GM23338 (cell line): ENCODE measurements at regions not wholly inside any gene's neighbourhood (a gene's known extent, or its start where the extent isn't known, plus 50 kb on each side); places are given as distances from the start of the nearest gene placed in this dataset.

ENCODE experiments used
- CREB1 ChIP-seq: fragments of 250-450 bp; sonication (Bioruptor Pico); IDR thresholded peaks from 2 replicates; pipeline ENCODE4 v1.5.0; 2020; ENCODE audit warnings: low read depth, mild to moderate bottlenecking, moderate library complexity
- EZH2 ChIP-seq: fragments of 200-600 bp; sonication (generic); IDR thresholded peaks from one replicate; pipeline ENCODE4 v1.8.0; 2017; ENCODE audit warnings: antibody characterized with exemption, mild to moderate bottlenecking, low read depth; ENCODE audit not compliant: unreplicated experiment
- EZH2phosphoT487 ChIP-seq: fragments of 200-600 bp; sonication (generic); IDR thresholded peaks from one replicate; pipeline ENCODE4 v1.8.1; 2018; ENCODE audit warnings: antibody characterized with exemption; ENCODE audit not compliant: unreplicated experiment
- JUNB ChIP-seq: IDR thresholded peaks from one replicate; pipeline ENCODE4 v1.6.1; 2016; ENCODE audit warnings: antibody characterized with exemption; ENCODE audit not compliant: unreplicated experiment
- POLR2AphosphoS5 ChIP-seq: IDR thresholded peaks from 2 replicates; pipeline ENCODE4 v1.6.1; 2016; ENCODE audit warnings: antibody characterized with exemption, low read depth
- ZNF331 ChIP-seq: fragments of 250-450 bp; sonication (Bioruptor Pico); IDR thresholded peaks from 2 replicates; pipeline ENCODE4 v1.5.0; 2020; ENCODE audit warnings: low read depth, mild to moderate bottlenecking, moderate library complexity
- TF ChIP-seq, protein P1 (sequence below): IDR thresholded peaks from one replicate; pipeline ENCODE4 v1.6.1; 2018; ENCODE audit warnings: antibody characterized with exemption; ENCODE audit not compliant: unreplicated experiment
- TF ChIP-seq, protein P2 (sequence below), 2 experiments: fragments of 200-600 bp in 1 of 2; sonication (generic) in 1 of 2; conservative IDR thresholded peaks; 2 replicates each; pipeline versions ENCODE4 v1.5.1 to v1.6.1; 2016 to 2017; ENCODE audit warnings: antibody characterized with exemption in 2 of 2, low read depth in 2 of 2, mild to moderate bottlenecking in 2 of 2, moderate library complexity in 1 of 2

DNA sequence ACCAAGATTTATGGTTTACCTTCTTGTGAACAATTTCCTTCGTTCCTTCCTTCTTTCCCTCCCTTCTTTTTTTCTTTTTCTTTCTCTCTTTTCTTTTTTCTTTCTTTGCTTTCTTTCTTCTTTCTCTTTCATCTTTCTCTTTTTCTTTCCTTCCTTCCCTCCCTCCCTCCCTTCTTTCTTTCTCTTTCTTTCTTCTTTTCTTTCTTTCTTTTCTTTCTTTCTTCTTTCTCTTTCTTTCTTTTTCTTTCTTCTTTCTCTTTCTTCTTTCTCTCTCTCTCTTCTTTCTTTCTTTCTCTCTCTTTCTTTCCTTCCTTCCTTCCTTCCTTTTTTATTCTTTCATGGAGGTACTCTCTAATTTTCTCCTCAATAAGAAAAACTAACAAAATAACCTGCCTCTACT is 462.1 kb upstream of the ATP2B1 start:
- TF ChIP-seq, protein P1, sequence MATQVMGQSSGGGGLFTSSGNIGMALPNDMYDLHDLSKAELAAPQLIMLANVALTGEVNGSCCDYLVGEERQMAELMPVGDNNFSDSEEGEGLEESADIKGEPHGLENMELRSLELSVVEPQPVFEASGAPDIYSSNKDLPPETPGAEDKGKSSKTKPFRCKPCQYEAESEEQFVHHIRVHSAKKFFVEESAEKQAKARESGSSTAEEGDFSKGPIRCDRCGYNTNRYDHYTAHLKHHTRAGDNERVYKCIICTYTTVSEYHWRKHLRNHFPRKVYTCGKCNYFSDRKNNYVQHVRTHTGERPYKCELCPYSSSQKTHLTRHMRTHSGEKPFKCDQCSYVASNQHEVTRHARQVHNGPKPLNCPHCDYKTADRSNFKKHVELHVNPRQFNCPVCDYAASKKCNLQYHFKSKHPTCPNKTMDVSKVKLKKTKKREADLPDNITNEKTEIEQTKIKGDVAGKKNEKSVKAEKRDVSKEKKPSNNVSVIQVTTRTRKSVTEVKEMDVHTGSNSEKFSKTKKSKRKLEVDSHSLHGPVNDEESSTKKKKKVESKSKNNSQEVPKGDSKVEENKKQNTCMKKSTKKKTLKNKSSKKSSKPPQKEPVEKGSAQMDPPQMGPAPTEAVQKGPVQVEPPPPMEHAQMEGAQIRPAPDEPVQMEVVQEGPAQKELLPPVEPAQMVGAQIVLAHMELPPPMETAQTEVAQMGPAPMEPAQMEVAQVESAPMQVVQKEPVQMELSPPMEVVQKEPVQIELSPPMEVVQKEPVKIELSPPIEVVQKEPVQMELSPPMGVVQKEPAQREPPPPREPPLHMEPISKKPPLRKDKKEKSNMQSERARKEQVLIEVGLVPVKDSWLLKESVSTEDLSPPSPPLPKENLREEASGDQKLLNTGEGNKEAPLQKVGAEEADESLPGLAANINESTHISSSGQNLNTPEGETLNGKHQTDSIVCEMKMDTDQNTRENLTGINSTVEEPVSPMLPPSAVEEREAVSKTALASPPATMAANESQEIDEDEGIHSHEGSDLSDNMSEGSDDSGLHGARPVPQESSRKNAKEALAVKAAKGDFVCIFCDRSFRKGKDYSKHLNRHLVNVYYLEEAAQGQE, result no peak
- TF ChIP-seq POLR2AphosphoS5 (no peak), EZH2phosphoT487 (no peak), EZH2 (no peak), CREB1 (CRISPR knock-in tag) (no peak), JUNB (no peak), ZNF331 (CRISPR knock-in tag) (no peak)
- TF ChIP-seq, protein P2, sequence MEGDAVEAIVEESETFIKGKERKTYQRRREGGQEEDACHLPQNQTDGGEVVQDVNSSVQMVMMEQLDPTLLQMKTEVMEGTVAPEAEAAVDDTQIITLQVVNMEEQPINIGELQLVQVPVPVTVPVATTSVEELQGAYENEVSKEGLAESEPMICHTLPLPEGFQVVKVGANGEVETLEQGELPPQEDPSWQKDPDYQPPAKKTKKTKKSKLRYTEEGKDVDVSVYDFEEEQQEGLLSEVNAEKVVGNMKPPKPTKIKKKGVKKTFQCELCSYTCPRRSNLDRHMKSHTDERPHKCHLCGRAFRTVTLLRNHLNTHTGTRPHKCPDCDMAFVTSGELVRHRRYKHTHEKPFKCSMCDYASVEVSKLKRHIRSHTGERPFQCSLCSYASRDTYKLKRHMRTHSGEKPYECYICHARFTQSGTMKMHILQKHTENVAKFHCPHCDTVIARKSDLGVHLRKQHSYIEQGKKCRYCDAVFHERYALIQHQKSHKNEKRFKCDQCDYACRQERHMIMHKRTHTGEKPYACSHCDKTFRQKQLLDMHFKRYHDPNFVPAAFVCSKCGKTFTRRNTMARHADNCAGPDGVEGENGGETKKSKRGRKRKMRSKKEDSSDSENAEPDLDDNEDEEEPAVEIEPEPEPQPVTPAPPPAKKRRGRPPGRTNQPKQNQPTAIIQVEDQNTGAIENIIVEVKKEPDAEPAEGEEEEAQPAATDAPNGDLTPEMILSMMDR (conservative IDR thresholded peaks at IDR 0.05; ENCODE audit: low read depth in 2 of 2), result no peak
